ENCODE measurements at regions not wholly inside any gene's neighbourhood (a gene's known extent, or its start where the extent isn't known, plus 50 kb on each side); places are given as distances from the start of the nearest gene placed in this dataset.

- H3K9me3 ChIP-seq (ENCODE audit: insufficient read depth, low read depth, low read length) = no peaks in the 10 kb centered on the region
- H3K9ac ChIP-seq (ENCODE audit: low read depth, low read length) = no peak overlapping the region
- H3K36me3 ChIP-seq (ENCODE audit: insufficient read depth, low read length) = no peaks in the 10 kb centered on the region
- H3K4me3 ChIP-seq (ENCODE audit: low read length) = no peak overlapping the region
- no peaks in the 10 kb centered on the region for H3K27me3 ChIP-seq (ENCODE audit: insufficient read depth, low read length)
- WGBS = 100% methylated on average over 1 of the region's 1 CpG
- peaks cover 9% of the 10 kb centered on the region for H3K4me1 ChIP-seq (ENCODE audit: insufficient read depth, low read length)
- H3K27ac ChIP-seq (ENCODE audit: low read depth, low read length) = no peak overlapping the region
Measured at GRCh38 chr5:91906494-91906893, 523.4 kb upstream of the ARRDC3 start.

- Histone ChIP-seq H3K36me3 (ENCODE audit: insufficient read depth, low read length) (no peaks in the 10 kb centered on the region), H3K27me3 (ENCODE audit: insufficient read depth, low read length) (no peaks in the 10 kb centered on the region), H3K4me1 (ENCODE audit: insufficient read depth, low read length) (peaks cover 9% of the 10 kb centered on the region), H3K9me3 (ENCODE audit: insufficient read depth, low read depth, low read length) (no peaks in the 10 kb centered on the region), H3K27ac (ENCODE audit: low read depth, low read length) (no peak overlapping the region), H3K9ac (ENCODE audit: low read depth, low read length) (no peak overlapping the region), H3K4me3 (ENCODE audit: low read length) (no peak overlapping the region)
Measured at GRCh38 chr5:91906027-91906426, 522.9 kb upstream of the ARRDC3 start.

- H3K27me3 ChIP-seq (ENCODE audit: insufficient read depth, low read length) = no peaks in the 10 kb centered on the region
- H3K4me3 ChIP-seq (ENCODE audit: low read length) = no peak overlapping the region
- 100% methylated on average over 1 of the region's 2 CpGs for WGBS
Measured at GRCh38 chr5:91898898-91899297, 515.8 kb upstream of the ARRDC3 start.

GRCh38 chr5:91898019-91898418 is 514.9 kb upstream of the ARRDC3 start:
- no peak overlapping the region for H3K9ac ChIP-seq (ENCODE audit: low read depth, low read length)
- peaks cover 3% of the 10 kb centered on the region; the same call in 1 of the 2 replicates for H3K4me1 ChIP-seq (ENCODE audit: insufficient read depth, low read length)
- no peaks in the 10 kb centered on the region for H3K36me3 ChIP-seq (ENCODE audit: insufficient read depth, low read length)
- WGBS = 97% methylated on average over 6 of the region's 6 CpGs
- no peaks in the 10 kb centered on the region for H3K9me3 ChIP-seq (ENCODE audit: insufficient read depth, low read depth, low read length)
- no peaks in the 10 kb centered on the region for H3K27me3 ChIP-seq (ENCODE audit: insufficient read depth, low read length)
- H3K4me3 ChIP-seq (ENCODE audit: low read length) = no peak overlapping the region
- H3K27ac ChIP-seq (ENCODE audit: low read depth, low read length) = no peak overlapping the region

More at GRCh38 chr5:91898898-91899297, 515.8 kb upstream of the ARRDC3 start:
- H3K27ac ChIP-seq (ENCODE audit: low read depth, low read length) = no peak overlapping the region
- no peaks in the 10 kb centered on the region for H3K36me3 ChIP-seq (ENCODE audit: insufficient read depth, low read length)
- H3K9me3 ChIP-seq (ENCODE audit: insufficient read depth, low read depth, low read length) = no peaks in the 10 kb centered on the region
- H3K9ac ChIP-seq (ENCODE audit: low read depth, low read length) = no peak overlapping the region
- peaks cover 9% of the 10 kb centered on the region for H3K4me1 ChIP-seq (ENCODE audit: insufficient read depth, low read length)

GRCh38 chr5:91888810-91889209 is 505.7 kb upstream of the ARRDC3 start:
- Histone ChIP-seq H3K27me3 (ENCODE audit: insufficient read depth, low read length) (no peaks in the 10 kb centered on the region), H3K9me3 (ENCODE audit: insufficient read depth, low read depth, low read length) (no peaks in the 10 kb centered on the region), H3K9ac (ENCODE audit: low read depth, low read length) (no peak overlapping the region), H3K4me1 (ENCODE audit: insufficient read depth, low read length) (no peaks in the 10 kb centered on the region; the same call in 1 of the 2 replicates), H3K4me3 (ENCODE audit: low read length) (no peak overlapping the region), H3K36me3 (ENCODE audit: insufficient read depth, low read length) (no peaks in the 10 kb centered on the region), H3K27ac (ENCODE audit: low read depth, low read length) (no peak overlapping the region)
- WGBS = 100% methylated on average over 1 of the region's 1 CpG

- no peaks in the 10 kb centered on the region for H3K9me3 ChIP-seq (ENCODE audit: insufficient read depth, low read depth, low read length)
- H3K9ac ChIP-seq (ENCODE audit: low read depth, low read length) = no peak overlapping the region
- no peaks in the 10 kb centered on the region for H3K36me3 ChIP-seq (ENCODE audit: insufficient read depth, low read length)
- no peak overlapping the region for H3K27ac ChIP-seq (ENCODE audit: low read depth, low read length)
- H3K27me3 ChIP-seq (ENCODE audit: insufficient read depth, low read length) = no peaks in the 10 kb centered on the region
- H3K4me1 ChIP-seq (ENCODE audit: insufficient read depth, low read length) = no peaks in the 10 kb centered on the region; the same call in 1 of the 2 replicates
- WGBS = 82% methylated on average over 8 of the region's 8 CpGs
- no peak overlapping the region for H3K4me3 ChIP-seq (ENCODE audit: low read length)
Measured at GRCh38 chr5:91885291-91886265, 502.5 kb upstream of the ARRDC3 start.

- Histone ChIP-seq H3K4me1 (ENCODE audit: insufficient read depth, low read length) (no peaks in the 10 kb centered on the region; the same call in 1 of the 2 replicates), H3K4me3 (ENCODE audit: low read length) (no peak overlapping the region), H3K27ac (ENCODE audit: low read depth, low read length) (no peak overlapping the region), H3K9ac (ENCODE audit: low read depth, low read length) (no peak overlapping the region), H3K27me3 (ENCODE audit: insufficient read depth, low read length) (no peaks in the 10 kb centered on the region), H3K9me3 (ENCODE audit: insufficient read depth, low read depth, low read length) (no peaks in the 10 kb centered on the region), H3K36me3 (ENCODE audit: insufficient read depth, low read length) (no peaks in the 10 kb centered on the region)
- no CpG with 5 or more reads among the region's 1 CpG for WGBS
Measured at GRCh38 chr5:91884036-91884435, 500.9 kb upstream of the ARRDC3 start.

GRCh38 chr5:91875196-91875779 is 492.2 kb upstream of the ARRDC3 start:
- WGBS = 90% methylated on average over 7 of the region's 9 CpGs
- no peaks in the 10 kb centered on the region for H3K36me3 ChIP-seq (ENCODE audit: insufficient read depth, low read length)
- H3K27ac ChIP-seq (ENCODE audit: low read depth, low read length) = no peak overlapping the region

GRCh38 chr5:91867799-91868198 is 484.7 kb upstream of the ARRDC3 start:
- H3K4me3 ChIP-seq (ENCODE audit: low read length) = no peak overlapping the region
- H3K9me3 ChIP-seq (ENCODE audit: insufficient read depth, low read depth, low read length) = no peaks in the 10 kb centered on the region
- H3K9ac ChIP-seq (ENCODE audit: low read depth, low read length) = no peak overlapping the region
- no peaks in the 10 kb centered on the region for H3K27me3 ChIP-seq (ENCODE audit: insufficient read depth, low read length)
- H3K36me3 ChIP-seq (ENCODE audit: insufficient read depth, low read length) = no peaks in the 10 kb centered on the region
- H3K4me1 ChIP-seq (ENCODE audit: insufficient read depth, low read length) = peaks cover 23% of the 10 kb centered on the region
- no peak overlapping the region for H3K27ac ChIP-seq (ENCODE audit: low read depth, low read length)

More at GRCh38 chr5:91875196-91875779, 492.2 kb upstream of the ARRDC3 start:
- H3K9ac ChIP-seq (ENCODE audit: low read depth, low read length) = no peak overlapping the region
- no peak overlapping the region for H3K4me3 ChIP-seq (ENCODE audit: low read length)
- H3K9me3 ChIP-seq (ENCODE audit: insufficient read depth, low read depth, low read length) = no peaks in the 10 kb centered on the region
- H3K27me3 ChIP-seq (ENCODE audit: insufficient read depth, low read length) = no peaks in the 10 kb centered on the region
- peaks cover 12% of the 10 kb centered on the region for H3K4me1 ChIP-seq (ENCODE audit: insufficient read depth, low read length)

- Histone ChIP-seq H3K9ac (ENCODE audit: low read depth, low read length) (no peak overlapping the region), H3K9me3 (ENCODE audit: insufficient read depth, low read depth, low read length) (no peaks in the 10 kb centered on the region), H3K27me3 (ENCODE audit: insufficient read depth, low read length) (no peaks in the 10 kb centered on the region), H3K27ac (ENCODE audit: low read depth, low read length) (peak overlapping the region; percentile 58), H3K4me1 (ENCODE audit: insufficient read depth, low read length) (peaks cover 23% of the 10 kb centered on the region), H3K4me3 (ENCODE audit: low read length) (no peak overlapping the region), H3K36me3 (ENCODE audit: insufficient read depth, low read length) (no peaks in the 10 kb centered on the region)
Measured at GRCh38 chr5:91865915-91866314, 482.8 kb upstream of the ARRDC3 start.

GRCh38 chr5:91864962-91865361 is 481.8 kb upstream of the ARRDC3 start:
- Histone ChIP-seq H3K27ac (ENCODE audit: low read depth, low read length) (no peak overlapping the region; the same call in 1 of the 2 replicates), H3K9me3 (ENCODE audit: insufficient read depth, low read depth, low read length) (no peaks in the 10 kb centered on the region), H3K9ac (ENCODE audit: low read depth, low read length) (no peak overlapping the region), H3K4me3 (ENCODE audit: low read length) (no peak overlapping the region), H3K27me3 (ENCODE audit: insufficient read depth, low read length) (no peaks in the 10 kb centered on the region), H3K4me1 (ENCODE audit: insufficient read depth, low read length) (peaks cover 23% of the 10 kb centered on the region), H3K36me3 (ENCODE audit: insufficient read depth, low read length) (no peaks in the 10 kb centered on the region)
- WGBS = 64% methylated on average over 1 of the region's 1 CpG
